PFSK-1 (cell line): ENCODE measurements at regions not wholly inside any gene's neighbourhood (a gene's known extent, or its start where the extent isn't known, plus 50 kb on each side); places are given as distances from the start of the nearest gene placed in this dataset.

Experiments
- FOXP2 ChIP-seq: optimal IDR thresholded peaks from 2 replicates; pipeline ENCODE3; 2011; ENCODE audit warnings: borderline replicate concordance, control low read depth, inconsistent platforms; ENCODE audit not compliant: insufficient read depth; ENCODE audit errors: extremely low read length, extremely low read depth
- POLR2AphosphoS5 ChIP-seq: IDR thresholded peaks from 2 replicates; pipeline ENCODE4 v1.6.1; 2012; ENCODE audit warnings: low read depth, mild to moderate bottlenecking, control low read depth, low read length, moderate library complexity
- SIN3A ChIP-seq: IDR thresholded peaks from 2 replicates; pipeline ENCODE4 v1.6.1; 2012; ENCODE audit warnings: mild to moderate bottlenecking, low read length, moderate library complexity, borderline replicate concordance; ENCODE audit not compliant: insufficient read depth
- TAF1 ChIP-seq: IDR thresholded peaks from 2 replicates; pipeline ENCODE4 v1.6.1; 2012; ENCODE audit warnings: low read length, control low read depth, borderline replicate concordance; ENCODE audit not compliant: insufficient read depth
- TF ChIP-seq, protein P1 (sequence below), 2 experiments: IDR thresholded peaks; 2 replicates each; pipeline versions ENCODE4 v1.6.1 to v1.8.0; 2011 to 2012; ENCODE audit warnings: low read depth in 2 of 2, low read length in 2 of 2, control low read depth in 1 of 2, inconsistent platforms in 1 of 2, mild to moderate bottlenecking in 1 of 2, moderate library complexity in 1 of 2; ENCODE audit not compliant: insufficient read depth in 1 of 2

GRCh38 chr2:144598906-144599305, 79.0 kb upstream of the ZEB2 start:
- no peak for TF ChIP-seq POLR2AphosphoS5
- TF ChIP-seq SIN3A, result no peak
- no peak for TF ChIP-seq TAF1
- no peak for TF ChIP-seq FOXP2
- TF ChIP-seq, protein P1, sequence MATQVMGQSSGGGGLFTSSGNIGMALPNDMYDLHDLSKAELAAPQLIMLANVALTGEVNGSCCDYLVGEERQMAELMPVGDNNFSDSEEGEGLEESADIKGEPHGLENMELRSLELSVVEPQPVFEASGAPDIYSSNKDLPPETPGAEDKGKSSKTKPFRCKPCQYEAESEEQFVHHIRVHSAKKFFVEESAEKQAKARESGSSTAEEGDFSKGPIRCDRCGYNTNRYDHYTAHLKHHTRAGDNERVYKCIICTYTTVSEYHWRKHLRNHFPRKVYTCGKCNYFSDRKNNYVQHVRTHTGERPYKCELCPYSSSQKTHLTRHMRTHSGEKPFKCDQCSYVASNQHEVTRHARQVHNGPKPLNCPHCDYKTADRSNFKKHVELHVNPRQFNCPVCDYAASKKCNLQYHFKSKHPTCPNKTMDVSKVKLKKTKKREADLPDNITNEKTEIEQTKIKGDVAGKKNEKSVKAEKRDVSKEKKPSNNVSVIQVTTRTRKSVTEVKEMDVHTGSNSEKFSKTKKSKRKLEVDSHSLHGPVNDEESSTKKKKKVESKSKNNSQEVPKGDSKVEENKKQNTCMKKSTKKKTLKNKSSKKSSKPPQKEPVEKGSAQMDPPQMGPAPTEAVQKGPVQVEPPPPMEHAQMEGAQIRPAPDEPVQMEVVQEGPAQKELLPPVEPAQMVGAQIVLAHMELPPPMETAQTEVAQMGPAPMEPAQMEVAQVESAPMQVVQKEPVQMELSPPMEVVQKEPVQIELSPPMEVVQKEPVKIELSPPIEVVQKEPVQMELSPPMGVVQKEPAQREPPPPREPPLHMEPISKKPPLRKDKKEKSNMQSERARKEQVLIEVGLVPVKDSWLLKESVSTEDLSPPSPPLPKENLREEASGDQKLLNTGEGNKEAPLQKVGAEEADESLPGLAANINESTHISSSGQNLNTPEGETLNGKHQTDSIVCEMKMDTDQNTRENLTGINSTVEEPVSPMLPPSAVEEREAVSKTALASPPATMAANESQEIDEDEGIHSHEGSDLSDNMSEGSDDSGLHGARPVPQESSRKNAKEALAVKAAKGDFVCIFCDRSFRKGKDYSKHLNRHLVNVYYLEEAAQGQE (IDR thresholded peaks at IDR 0.05; ENCODE audit: insufficient read depth in 1 of 2, low read depth in 2 of 2, low read length in 2 of 2), result no peak

GRCh38 chr2:144597894-144598593, 78.1 kb upstream of the ZEB2 start:
- TF ChIP-seq SIN3A, result no peak
- no peak for TF ChIP-seq FOXP2
- TF ChIP-seq POLR2AphosphoS5, result no peak
- no peak for TF ChIP-seq TAF1
- TF ChIP-seq, protein P1 (IDR thresholded peaks at IDR 0.05; ENCODE audit: insufficient read depth in 1 of 2, low read depth in 2 of 2, low read length in 2 of 2), result no peak

- TF ChIP-seq FOXP2 (no peak), SIN3A (no peak), POLR2AphosphoS5 (no peak), TAF1 (no peak)
- TF ChIP-seq, protein P1 (IDR thresholded peaks at IDR 0.05; ENCODE audit: insufficient read depth in 1 of 2, low read depth in 2 of 2, low read length in 2 of 2), result no peak
These were observed 77.5 kb upstream of the ZEB2 start for GRCh38 chr2:144597388-144597787.

- TF ChIP-seq SIN3A, result peak; percentile 49; the same call in 1 of the 2 replicates
- TF ChIP-seq FOXP2, result no peak
These were observed 76.4 kb upstream of the ZEB2 start for GRCh38 chr2:144596073-144596871.

GRCh38 chr2:144595686-144596072, 75.8 kb upstream of the ZEB2 start:
- no peak for TF ChIP-seq SIN3A
- TF ChIP-seq TAF1, result no peak
- no peak for TF ChIP-seq POLR2AphosphoS5
- TF ChIP-seq FOXP2, result no peak
